Effector CD4-positive, alpha-beta T cell (primary cell): ENCODE measurements at regions not wholly inside any gene's neighbourhood (a gene's known extent, or its start where the extent isn't known, plus 50 kb on each side); places are given as distances from the start of the nearest gene placed in this dataset.
"Not testable (repeated sequence)": the region's sequence is repeated elsewhere in the genome, so short reads cannot be mapped to it uniquely, and the experiment has no call there.

Experiments
- DNase-seq: peaks from one replicate; pipeline ENCODE4 v3.0.0-alpha.2; 2020

DNA sequence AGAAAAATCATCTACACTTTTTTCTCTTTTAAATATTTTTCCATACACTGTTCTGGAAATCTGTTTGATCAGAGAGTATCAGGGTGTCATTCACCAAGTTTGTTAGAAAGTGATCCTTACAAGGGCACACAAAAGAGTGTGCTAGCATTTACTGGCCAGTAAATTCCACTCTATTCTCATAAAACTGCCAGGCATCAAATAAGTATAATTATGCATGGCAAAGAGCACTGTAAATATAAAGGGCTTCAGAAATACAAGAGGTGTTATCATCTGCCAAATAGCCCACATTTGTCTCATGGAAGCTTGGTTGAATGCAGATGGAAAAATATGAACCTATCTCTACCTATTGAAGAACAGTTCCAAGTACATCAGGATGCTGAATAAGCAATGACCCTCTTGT is 847.3 kb upstream of the ACVR2A start:
- DNase-seq, result no peak

DNA sequence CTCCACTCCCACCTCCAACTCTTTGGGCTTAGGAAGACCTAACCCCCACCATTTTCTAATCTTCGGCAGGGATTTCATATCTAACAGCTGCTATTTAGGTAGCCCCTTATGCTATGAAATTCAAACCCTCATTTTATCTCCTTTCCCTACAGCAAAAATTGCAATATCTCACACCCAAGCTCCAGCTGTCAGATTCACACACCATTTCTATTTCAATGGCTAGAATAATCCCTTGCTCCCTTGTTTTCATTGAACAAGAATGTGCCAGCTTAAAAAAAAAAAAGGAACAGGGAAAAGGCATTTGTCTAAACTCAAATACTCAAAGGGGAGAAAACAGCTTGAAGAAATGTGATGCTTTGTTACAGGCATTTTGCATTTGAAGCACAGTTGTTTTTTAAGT is 850.6 kb upstream of the ACVR2A start:
- DNase-seq, result no peak

DNA sequence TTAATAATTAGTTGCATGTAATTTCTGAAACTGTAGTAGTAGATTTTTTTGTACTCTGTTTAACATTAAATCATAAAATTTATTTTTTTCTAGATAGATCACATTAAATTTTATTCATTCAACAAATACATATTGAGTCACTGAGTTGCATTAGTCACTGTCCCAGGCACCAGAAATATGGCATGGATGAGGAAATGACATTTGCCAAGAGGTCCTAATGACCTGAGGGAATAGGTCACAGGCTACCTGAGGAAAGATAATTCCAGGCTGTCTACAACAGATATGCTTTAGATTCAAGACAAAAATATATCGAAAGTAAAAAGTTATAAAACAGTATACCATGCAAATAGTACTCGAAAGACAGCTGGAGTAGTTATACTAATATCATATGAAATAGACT is 852.4 kb upstream of the ACVR2A start:
- no peak for DNase-seq

DNA sequence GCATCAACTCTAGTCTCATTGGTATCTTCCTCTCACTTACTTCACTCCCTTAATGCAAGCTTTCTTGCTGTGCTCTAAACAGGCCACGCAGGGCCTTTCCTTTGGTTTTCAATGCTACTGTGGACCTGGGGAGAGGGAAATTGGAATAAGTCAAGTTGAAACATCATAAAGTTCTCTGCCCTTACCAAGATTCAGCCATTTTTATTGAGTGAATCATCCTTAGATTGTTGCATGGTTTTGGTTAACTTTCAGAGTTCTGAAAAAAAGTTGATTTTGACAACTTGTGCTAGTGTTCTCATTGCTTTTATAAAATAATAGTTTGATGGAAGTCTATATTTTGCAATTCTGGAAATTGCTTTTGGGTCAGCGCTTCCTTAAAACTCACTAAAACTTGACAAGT is 852.8 kb upstream of the ACVR2A start:
- DNase-seq, result no peak

DNA sequence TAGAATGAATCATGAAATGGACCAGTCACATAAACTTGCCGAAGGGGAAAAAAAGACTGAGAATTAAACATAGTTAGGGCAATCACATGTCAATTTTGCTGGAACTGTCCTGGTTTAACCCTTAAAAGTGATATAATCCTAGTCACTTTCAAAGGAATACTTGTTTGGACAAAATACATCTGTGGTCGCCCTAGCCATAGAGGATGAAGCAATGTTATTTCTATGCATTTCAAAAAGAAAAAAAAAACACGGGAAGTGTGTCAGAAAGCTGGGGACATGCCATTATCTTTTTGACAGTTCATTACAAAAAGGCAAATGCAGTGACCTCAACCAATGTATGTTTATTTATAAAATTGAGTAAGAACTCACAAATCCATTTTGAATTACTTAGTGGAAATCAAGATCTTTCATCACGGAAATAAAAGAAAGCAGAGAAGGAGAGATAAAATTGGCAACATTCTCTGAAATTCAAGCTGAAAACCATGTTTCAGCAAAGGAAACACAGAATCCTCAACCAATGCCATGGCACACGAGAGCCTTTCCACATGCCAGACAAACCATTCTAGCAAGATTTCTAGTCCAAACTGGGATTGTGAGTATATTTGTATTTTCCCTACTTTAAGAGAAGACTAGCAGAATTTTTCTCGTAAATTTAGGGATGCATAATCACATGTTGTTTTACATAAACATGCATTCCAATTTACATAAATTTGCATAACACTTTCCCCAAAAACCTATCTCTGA is 854.3 kb upstream of the ACVR2A start:
- no peak for DNase-seq

DNA sequence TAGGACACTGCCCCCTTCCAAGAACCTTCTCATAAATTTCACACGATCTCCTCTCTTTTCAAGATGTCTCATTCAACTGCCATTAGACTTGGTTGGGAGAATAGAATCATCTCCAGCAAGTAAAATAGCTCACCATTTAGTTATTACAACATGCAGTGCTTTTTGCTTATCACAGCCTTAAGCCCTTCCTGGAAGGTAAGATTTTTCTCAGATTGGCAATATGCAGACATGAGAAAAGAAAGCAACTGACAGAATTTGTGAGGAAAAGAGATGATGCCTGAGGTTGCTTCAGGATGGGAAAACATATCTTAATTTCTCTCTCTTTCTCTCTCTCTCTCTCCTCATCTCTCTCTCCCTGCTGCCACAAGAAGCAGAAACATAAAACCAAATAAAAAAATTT is 855.1 kb upstream of the ACVR2A start:
- DNase-seq, result no peak

DNA sequence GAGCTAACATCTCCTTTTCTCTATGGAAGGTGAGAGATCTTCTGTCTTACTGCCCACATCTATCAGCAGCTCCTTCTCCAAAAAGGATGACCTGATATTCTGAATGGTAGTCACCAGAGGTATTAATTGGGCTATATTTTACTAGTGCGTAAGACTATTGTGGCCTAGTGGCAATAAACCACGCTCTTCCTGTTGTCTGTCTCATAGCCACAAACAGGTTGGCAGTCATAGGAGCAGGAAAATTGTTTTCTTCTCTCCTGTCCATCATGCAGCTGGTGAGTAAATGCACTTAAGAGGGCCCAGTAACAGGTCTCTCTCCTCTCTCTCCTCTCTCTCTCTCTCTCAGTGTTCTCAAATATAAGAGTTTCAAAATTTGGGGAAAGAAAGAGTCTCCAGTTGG is 856.8 kb upstream of the ACVR2A start:
- DNase-seq, result no peak

DNA sequence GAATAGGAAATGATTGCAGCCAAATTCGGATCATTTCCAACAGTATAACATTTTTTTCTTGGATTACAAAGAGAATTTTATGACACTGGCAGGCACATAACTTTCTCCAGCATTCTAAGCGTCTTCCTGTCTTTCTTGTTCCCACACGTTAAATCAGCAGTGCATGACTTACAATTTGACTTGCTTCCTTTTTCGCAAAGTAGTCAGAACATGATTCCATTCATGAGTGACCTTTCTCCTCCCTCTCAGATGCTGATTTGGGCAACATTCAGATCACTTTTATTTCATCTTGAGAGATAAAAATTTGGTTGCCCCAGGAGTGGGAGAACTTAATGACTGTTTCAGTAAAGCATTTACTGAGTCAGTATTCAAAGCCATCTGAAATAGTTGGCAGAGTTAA is 858.7 kb upstream of the ACVR2A start:
- DNase-seq, result no peak

DNA sequence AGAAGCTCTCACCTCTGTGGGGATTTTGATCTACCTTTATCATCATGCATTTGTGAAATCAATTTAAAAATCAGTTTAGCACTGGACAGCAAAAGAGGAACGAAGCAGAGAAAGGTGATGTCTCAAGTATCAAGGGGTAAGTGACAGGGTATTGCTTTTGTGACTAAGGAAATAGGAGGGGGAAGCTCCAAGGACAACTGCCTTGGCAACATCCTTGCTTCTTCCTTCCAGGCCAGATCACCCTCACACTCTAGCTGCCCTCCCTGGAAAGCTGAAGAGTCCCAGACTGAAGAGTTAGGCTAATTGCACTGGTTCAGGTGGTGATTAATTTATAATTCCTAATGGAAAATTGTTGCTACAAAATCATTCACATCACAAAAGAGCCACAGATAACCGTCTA is 859.1 kb upstream of the ACVR2A start:
- no peak for DNase-seq

DNA sequence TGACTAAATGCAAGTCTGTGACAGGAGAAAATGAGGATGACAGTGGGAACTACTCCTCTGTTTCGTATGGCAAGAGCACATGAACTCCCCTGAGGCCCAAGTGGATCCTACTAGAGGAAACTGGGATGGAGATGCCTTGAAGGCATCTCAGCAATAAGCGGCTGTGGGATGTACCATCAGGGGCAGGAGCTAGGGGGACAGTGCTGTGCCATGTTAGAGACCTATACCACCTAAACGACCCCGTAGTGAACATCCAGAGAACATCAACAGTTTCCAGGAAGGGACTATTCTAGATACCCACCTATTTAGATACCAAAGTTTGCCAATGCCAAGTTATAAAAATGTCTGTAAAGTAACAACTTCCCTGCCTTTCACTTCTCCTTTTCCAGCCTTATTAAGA is 860.8 kb upstream of the ACVR2A start:
- DNase-seq, result no peak

DNA sequence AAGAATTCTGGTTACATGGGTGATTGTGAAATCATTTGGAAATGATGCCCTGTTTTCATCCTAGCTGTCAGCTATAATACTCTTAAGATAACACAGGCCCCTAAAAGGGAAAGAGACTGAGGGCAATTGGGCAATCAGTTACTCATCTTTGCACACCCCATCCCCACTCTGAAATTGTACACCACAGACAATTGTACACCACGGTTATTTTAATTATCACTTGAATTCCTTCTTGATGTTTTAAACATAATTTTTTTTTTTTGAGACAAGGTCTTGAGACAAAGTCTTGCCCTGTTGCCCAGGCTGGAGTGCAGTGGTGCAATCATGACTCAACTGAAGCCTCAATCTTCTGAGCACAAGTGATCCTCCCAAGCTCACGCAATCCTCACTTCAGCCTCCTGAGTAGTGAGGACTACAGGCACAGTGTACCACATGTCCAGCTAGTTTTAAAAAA is 862.4 kb upstream of the ACVR2A start:
- no peak for DNase-seq

DNA sequence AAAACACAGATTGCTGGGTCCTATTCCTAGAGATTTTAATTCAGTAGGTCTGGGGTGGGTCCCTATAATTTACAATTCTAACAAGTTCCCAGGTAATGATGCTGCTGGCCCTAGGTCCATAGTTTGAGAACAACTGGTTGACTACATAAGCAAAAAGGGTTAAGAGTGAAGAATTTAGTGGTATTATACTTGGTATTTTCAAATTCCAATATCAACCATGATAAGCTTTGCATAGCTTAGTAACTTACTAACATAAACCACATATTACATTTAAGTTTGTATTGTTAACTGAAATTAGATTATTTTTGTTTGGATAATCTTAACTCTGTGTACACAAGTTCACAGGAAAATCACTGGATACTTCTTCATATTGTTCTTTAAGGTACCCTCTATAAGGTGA is 862.9 kb upstream of the ACVR2A start:
- no peak for DNase-seq

DNA sequence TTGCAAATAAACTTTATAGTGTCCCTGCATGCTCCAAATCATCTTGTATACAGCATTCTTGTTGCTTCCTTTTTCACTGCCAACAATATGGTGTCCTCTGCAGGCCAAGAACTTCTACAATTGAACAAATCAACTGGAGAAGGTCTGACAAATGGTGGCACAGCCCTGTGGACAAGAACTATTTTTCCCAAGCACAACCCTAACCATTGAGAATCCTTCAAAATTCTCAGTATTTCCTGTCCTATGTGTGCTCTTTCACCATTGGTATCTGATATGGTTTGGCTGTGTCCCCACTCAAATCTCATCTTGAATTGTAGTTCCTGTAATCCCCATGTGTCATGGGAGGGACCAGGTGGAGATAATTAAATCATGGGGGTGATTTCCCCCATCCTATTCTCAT is 865.1 kb upstream of the ACVR2A start:
- no peak for DNase-seq

DNA sequence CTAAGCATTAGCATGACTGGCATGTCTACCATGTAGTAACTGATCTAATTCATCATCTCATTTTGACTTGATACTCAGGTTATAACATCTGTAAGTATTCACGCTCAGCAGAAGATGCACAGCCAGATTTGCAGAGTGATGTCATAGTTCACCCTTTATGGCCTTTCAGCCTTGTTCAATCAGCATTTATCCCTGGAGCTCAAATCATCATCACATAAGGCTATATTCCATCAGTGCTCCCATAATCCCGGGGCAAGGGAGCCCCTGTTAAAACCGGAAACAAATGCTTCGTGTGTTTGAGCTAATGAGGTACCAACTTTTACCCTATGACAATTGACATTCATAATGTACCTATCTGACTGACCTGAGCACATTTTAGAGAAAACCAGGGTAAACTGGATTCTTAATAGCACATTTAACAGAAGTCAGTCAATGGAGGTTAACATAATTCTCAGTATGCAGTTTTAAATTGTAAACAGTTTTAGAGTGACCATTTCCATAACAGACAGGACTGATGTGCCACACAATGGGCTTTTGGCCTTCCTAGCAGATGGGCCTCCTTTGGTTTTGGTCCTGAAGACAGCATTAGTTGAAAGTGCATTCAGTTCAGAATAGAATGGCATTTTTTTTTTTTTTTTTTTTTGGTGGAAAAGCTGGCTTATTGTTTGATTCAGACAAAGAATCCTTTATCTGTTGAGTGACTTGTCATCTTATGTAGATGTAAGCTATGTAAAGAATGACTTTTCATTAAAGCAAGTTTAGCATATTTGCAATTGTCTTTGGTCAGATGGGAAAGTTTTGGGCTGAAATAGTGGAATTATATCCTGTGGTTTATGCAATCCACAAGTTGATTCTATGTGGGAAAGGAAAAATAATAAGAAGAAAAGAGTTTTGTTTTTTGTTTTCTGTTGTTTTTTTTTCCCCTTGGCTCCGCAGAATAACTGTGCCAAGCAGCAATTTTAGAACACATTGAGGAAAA is 866.0 kb upstream of the ACVR2A start:
- DNase-seq, result no peak

DNA sequence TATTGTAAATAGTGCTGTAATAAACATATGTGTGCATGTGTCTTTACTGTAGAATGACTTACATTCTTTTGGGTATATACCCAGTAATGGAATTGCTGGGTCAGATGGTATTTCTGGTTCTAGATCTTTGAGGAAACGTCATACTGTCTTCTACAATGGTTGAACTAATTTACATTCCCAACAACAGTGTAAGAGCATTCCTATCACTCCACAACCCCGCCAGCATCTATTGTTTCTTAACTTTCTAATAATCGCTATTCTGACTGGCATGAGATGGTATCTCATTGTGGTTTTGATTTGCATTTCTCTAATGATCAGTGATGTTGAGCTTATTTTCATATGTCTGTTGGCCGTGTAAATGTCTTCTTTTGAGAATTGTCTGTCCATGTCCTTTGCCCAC is 873.8 kb upstream of the ACVR2A start:
- not testable (repeated sequence) for DNase-seq

DNA sequence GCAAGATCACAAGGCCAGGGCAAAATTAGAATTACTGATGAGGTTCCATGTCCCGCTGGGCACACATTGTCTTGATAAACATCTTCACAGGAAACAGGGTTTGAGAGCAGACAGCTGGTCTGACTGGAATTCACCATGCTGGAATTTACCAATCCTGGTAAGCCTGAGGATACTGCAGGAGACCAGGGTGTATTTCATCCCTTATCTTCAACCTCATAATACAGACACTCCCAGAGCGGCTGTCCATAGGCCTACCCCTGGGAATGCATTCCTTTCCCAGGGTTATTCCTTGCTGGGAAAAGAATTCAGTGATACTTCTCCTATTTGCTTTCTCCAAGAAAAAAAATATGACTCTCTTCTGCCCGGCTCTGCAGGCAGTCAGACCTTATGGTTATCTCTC is 875.1 kb upstream of the ACVR2A start:
- not testable (repeated sequence) for DNase-seq

DNA sequence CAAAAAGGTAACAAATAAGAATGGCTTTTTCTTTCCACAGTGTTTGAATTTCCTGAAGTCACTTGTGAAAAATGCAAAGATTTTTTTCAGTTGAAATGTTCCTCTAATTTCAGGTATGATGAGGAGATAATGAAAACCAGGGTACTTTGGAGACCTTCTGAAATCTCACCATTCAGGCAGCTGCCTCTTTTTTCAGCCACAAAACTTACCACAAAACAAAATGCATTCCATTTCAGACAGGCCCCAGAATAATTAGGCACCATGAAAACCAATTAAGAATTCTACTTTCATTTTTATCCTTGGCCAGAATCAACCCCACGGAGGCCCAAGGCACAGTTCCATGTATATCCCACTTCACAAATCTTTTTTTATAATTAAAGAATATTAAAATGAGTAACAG is 880.3 kb upstream of the ACVR2A start:
- DNase-seq, result no peak

DNA sequence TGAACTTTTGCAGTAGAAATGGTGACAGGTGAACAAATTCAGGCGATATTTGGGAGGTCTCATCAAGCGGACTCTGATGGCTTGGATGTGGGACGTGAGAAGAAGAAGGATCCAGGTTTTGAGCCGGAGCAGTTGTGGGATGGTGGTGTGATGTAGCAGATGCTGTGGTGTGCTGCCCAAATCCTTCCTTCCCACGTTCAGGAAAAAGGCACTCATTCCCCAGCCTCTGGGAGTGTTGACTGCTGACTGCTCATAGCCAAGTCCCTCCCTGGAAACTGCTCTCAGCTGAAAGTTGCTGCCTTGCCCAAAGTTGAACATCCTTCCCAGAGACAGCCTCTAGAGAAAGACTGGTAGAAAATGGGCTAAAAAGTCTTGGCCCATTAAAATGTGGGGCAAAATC is 890.3 kb upstream of the ACVR2A start:
- no peak for DNase-seq

DNA sequence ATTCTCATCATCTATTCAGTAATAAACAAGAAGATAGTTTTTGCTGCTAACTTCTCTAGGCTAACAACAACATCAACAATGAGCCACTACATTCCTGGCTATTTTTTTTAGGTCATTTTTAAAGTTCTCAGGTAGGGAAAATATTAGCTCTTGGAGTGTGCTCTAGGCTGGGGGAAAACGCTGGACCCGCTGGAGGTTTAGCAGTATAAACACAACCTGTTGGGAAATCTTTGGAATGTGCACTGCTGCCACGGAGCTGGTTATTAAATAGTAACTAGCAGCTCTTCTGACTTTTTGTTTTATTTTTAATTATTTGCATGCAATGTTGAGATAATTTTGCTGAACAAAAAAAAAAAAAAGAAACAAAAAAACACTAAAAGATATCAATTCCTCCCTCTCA is 892.1 kb upstream of the ACVR2A start:
- no peak for DNase-seq

DNA sequence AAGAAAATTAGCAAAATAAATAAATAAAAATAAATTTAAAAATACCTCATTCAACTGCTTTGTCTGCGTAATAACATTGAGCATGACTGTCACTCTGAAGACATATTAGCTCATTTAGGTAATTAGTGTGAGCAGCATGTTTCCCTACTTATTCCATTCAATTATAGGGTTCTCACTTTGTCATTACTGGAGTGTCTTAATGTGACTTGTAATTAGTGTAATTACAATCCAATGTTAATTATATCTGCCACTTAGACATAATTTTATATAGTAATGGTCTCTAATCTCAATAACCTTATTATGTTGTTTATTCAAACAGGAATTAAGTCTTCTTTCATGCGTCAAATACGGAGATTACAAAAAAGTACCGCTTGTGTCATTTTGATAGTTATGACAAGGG is 893.9 kb upstream of the ACVR2A start:
- no peak for DNase-seq

DNA sequence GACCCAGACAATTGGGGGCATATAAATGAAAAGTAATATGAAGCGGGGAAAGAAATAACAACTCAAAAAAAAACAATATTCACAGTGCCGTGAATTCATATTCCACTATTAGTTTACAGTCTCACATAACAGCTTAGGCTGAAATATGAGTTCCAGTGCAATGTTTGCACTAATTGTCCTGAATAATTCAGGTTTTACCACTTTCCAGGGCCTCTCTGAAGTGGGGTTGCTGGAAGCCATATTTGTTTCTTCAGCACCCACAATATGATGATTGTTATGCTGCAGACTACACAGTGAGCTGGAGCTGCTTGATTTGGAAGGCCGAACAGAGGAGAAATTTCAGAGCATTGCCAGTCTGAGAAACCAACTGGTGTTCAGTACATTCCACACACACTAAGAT is 894.5 kb upstream of the ACVR2A start:
- no peak for DNase-seq

DNA sequence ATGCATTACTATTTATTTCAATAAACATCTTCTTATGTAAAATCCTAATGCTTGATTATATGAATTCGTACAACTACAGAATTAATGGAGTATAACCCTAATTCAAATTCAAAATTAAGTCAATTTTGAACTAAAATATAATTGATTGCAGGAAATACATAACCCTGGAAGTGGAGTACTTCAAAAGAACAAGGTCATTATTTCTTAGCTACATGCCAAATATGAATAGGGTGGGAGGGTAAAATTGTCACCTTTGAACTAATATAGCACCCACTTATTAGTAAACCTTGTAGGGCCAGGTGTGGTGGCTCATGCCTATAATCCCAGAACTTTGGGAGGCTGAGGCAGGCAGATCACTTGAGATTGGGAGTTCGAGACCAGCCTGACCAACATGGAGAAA is 895.4 kb upstream of the ACVR2A start:
- DNase-seq, result no peak

DNA sequence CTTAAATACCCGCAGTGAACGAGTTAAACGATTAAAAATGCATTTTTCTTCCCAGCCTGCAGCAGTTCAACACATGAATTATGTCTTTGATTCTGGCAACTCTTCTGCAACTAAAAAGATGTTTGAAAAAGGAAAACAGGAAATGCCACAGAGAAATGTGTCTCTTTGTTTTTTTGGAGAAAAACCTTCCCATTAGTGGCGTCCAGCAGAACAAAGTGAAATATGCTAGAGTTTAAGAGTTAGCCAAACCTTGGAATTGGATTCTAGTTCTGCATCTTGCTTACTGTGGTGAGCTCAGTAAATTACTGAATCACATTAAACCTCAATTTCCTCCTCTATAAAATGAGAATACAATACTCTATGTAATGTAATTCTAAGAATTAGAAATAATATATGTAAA is 900.2 kb upstream of the ACVR2A start:
- no peak for DNase-seq

DNA sequence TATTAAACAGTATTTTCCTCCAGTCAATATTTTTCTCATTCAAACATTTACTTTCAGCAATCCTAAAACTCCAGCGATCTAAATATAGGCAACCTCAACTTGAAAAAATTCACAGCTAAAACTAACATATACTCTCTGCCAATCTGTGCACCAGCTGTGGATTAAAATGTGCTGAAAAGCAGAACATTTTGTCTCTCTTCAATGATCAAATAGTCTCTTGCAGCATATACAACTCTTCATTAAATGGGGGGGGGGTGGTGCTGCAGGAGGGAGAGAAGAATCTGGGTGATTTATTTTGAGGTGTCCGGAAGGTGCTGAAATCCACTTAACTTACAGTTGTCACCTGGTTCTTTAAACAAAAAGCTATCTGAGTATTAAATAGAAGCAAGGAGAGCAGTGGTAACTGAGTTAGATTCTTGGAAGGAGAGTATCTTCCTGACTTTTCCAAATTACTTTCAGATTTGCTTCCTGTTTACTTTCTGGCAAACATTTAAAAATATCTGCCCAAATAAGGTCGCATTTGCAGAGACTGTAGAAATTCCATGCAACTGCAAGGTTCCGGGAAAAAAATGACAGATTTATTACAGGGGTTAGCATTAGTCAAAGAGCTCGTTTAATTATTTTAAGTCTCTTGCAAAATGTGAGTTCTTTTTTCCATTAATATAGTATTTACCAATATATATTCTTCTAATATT is 904.7 kb upstream of the ACVR2A start:
- DNase-seq, result no peak
